HG03066 (cell line): ENCODE measurements at regions not wholly inside any gene's neighbourhood (a gene's known extent, or its start where the extent isn't known, plus 50 kb on each side); places are given as distances from the start of the nearest gene placed in this dataset.
A peak's percentile ranks its signal among the peaks of the same experiment; 100 is the strongest.

ENCODE experiments used
- ATAC-seq: cut with Tn5 transposase; IDR thresholded peaks from one replicate; pipeline ENCODE4 v1.9.1; 2021; ENCODE audit warnings: low read depth; ENCODE audit not compliant: unreplicated experiment

GRCh38 chr3:116842254-116842957 is 132.8 kb downstream of the TUSC7 start:
- ATAC-seq: no peak

- no peak for ATAC-seq
Observed at GRCh38 chr3:116848248-116848829, 138.8 kb downstream of the TUSC7 start.

- no peak for ATAC-seq
Observed at GRCh38 chr3:116849261-116849688, 139.7 kb downstream of the TUSC7 start.

GRCh38 chr3:116852803-116853202 is 143.2 kb downstream of the TUSC7 start:
- no peak for ATAC-seq

- no peak for ATAC-seq
Observed at GRCh38 chr3:116863270-116863770, 153.7 kb downstream of the TUSC7 start.

GRCh38 chr3:116863822-116864589 is 154.4 kb downstream of the TUSC7 start:
- ATAC-seq: peak; percentile 66

- no peak for ATAC-seq
Observed at GRCh38 chr3:116864590-116864927, 155.0 kb downstream of the TUSC7 start.

GRCh38 chr3:116870379-116870778 is 160.8 kb downstream of the TUSC7 start:
- no peak for ATAC-seq

GRCh38 chr3:116871905-116872304 is 162.3 kb downstream of the TUSC7 start:
- no peak for ATAC-seq

GRCh38 chr3:116872688-116873087 is 163.1 kb downstream of the TUSC7 start:
- ATAC-seq: no peak

GRCh38 chr3:116873142-116873541 is 163.6 kb downstream of the TUSC7 start:
- ATAC-seq: no peak

- ATAC-seq: peak; percentile 86
Observed at GRCh38 chr3:116877968-116878367, 168.4 kb downstream of the TUSC7 start.

- ATAC-seq: peak; percentile 98
Observed at GRCh38 chr3:116886202-116886893, 176.8 kb downstream of the TUSC7 start.

- no peak for ATAC-seq
Observed at GRCh38 chr3:116896116-116896515, 186.5 kb downstream of the TUSC7 start.

- ATAC-seq: no peak
Observed at GRCh38 chr3:116897382-116897781, 187.8 kb downstream of the TUSC7 start.

GRCh38 chr3:116899253-116899652 is 189.7 kb downstream of the TUSC7 start:
- no peak for ATAC-seq

GRCh38 chr3:116905334-116905733 is 195.8 kb downstream of the TUSC7 start:
- no peak for ATAC-seq

- ATAC-seq: no peak
Observed at GRCh38 chr3:116905794-116906193, 196.2 kb downstream of the TUSC7 start.

- no peak for ATAC-seq
Observed at GRCh38 chr3:116912116-116912515, 202.5 kb downstream of the TUSC7 start.

- ATAC-seq: no peak
Observed at GRCh38 chr3:116914004-116914403, 204.4 kb downstream of the TUSC7 start.

- no peak for ATAC-seq
Observed at GRCh38 chr3:116916836-116917235, 207.3 kb downstream of the TUSC7 start.
